Left ventricle myocardium superior (tissue), 1 donor: ENCODE measurements at regions not wholly inside any gene's neighbourhood (a gene's known extent, or its start where the extent isn't known, plus 50 kb on each side); places are given as distances from the start of the nearest gene placed in this dataset.

ENCODE experiments used
- ATAC-seq: fragments of 200-7000 bp; cut with Tn5 transposase; one replicate; pipeline ENCODE4 v1.9.1; 2020; ENCODE audit warnings: mild to moderate bottlenecking, moderate library complexity
- DNase-seq: peaks from one replicate; pipeline ENCODE4 v3.0.0-alpha.2; 2020
- intact Hi-C: fragments of 100-400 bp; cut with micrococcal nuclease; formaldehyde crosslinking; loops from one replicate; pipeline ENCODE4 v1.11.0; 2022
- donor health status: DM: no; HTN: yes; CAD: no; lungs with severe emphysema.

DNA sequence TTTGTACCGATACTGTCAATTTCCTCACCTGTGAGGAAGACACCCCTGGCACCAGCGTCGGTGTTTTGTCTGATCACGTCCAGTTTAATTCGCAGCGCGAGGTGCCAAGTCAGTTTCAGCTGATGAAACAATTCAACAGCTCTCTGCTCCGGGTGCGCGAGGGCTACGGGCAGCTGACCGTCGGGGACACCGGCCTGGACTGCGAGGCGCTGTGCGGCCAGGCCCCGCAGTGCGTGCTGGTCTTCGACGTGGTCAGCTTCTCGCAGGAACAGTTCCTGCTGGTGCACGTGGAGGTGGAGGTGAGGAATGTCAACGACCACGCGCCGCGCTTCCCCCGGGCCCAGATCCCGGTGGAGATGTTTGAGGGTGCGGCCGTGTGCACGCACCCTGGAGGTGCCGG lies 171.5 kb downstream of the OLFM4 start:
- intact Hi-C loops, result no loop called here
- ATAC-seq (no peak), DNase-seq (peak; percentile 12)

DNA sequence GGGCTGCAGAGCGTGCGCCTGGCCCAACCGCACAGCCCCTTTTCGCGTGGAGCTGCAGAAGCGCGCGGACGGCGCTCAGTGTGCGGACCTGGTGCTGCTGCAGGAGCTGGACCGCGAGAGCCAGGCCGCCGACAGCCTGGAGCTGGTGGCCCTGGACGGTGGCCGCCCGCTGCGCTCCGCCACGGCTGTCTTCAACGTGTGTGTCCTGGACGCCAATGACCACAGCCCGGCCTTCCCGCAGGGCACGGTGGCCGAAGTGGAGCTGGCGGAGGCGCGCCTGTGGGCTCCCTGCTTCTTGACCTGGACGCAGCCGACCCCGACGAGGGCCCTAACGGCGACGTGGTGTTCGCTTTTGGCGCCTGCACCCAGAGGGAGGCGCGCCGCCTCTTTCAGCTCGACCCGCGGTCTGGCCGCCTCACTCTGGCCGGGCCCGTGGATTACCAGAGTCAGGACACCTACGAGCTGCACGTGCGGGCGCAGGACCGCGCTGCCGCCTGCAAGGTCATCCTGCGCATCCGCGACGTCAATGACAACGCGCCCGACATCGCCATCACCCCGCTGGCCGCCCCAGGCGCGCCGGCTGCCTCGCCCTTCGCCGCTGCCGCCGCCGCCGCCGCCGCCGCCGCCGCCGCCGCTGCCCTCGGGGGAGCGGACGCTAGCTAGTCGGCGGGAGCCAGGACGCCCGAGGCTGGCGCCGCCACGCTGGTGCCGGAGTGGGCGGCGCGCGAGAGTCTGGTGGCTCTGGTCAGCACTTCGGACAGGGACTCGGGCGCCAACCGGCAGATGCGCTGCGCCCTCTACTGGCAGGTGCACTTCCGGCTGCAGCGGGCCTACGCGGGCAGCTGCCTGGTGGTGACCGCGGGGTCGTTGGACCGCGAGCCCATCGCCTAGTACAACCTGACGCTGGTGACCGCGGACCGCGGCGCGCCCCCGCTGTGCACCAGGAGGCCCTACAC lies 172.2 kb downstream of the OLFM4 start:
- ATAC-seq, result peak; percentile 63
- intact Hi-C loops, result no loop called here

DNA sequence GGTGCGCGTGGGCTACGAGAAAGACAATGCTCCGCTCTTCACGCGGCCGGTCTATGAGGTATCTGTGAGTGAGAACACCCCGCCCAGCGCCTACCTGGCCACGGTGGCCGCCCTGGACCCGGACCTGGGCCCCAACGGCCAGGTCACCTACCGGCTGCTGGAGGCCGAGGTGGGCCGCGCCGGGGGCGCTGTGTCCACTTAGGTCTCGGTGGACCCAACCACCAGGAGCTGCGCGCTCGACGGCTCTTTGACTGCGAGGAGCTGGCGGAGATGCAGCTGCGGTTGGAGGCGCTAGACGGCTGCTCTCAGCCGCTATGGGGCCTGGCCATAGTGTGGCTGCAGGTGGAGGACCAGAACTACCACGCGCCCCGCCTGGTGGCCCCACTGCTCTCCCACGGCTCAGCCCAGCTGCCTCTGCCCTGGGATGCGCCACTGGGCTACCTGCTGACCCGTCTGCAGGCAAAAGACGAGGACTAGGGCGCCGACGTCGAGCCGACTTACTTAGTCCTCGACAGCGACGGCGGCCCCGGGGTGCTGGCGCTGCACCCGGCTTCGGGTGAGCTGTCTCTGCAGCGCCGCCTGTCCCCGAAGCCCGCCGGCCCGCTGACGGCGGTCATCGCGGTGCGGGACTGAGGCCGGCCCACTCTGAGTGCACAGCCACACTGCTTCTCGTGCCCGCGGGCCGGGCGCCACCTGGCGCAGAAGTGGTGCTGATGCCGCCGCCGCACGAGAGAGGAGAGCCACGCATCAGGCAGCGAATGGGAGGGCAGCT lies 173.0 kb downstream of the OLFM4 start:
- peak; percentile 35 for DNase-seq

More for the DNA sequence above, 172.2 kb downstream of the OLFM4 start:
- peak; percentile 62 for DNase-seq

DNA sequence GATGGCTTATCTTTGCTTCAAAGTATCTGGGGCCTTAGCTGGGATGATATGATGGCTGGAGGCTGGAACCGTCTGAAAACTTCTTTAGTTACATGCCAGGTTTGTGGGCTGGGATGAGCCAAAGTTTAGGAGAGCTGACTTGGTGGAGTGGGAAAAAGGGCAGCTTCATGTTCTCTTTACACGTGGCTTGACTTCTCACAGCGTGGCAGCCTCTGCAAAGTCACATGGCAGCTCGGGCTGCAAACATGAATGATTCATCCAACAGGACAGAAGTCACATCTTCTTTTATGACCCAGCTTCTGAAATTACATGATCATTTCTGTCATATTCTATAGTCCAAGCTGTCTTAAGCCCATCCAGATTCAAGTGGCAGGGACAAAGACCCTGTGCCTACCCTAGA lies 176.0 kb downstream of the OLFM4 start:
- ATAC-seq (no peak), DNase-seq (no peak)
- intact Hi-C loops, result no loop called here

More for the DNA sequence above, 173.0 kb downstream of the OLFM4 start:
- peak; percentile 48 for ATAC-seq
- intact Hi-C loops, result no loop called here

DNA sequence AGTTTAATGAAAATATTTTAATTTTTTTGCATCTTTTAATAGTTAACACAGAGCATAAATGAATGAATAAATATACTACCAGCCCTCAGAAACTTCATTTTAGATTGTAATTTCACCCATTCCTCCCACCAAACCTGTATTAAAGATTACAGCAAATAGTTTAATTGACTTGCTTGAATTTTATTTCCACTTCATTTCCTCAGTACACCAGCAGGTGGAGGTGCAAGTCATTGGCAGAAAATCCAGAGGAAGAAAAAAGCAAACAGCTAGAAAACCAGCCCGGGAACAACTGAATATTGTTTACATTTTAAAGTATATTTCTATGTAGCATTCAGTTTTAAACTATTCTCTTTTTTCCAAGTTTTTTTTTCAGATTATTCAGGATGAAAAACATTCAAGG lies 177.8 kb downstream of the OLFM4 start:
- no peak for DNase-seq
- intact Hi-C loops, result no loop called here

DNA sequence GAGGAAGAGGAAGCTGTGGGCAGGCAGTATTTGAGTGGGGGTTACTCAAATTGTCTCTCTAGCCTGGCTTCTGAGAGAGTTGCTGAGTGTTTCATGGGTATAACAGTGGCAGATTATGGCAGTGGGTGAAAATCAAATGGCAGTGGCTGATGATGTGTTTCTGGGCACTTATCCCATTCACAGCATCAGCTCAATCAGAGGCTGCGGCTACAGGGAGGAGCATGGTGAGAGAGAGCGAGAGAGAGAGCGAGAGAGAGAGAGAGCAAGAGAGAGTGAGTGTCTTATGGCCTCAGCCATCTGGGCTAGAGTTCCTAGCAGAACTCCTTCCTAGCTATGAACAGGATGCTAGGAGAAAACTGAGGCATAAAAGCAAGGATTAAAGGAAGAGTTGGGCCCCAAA lies 178.9 kb downstream of the OLFM4 start:
- intact Hi-C loops, result no loop called here
- ATAC-seq (no peak), DNase-seq (no peak)

More for the DNA sequence above, 177.8 kb downstream of the OLFM4 start:
- ATAC-seq, result no peak

DNA sequence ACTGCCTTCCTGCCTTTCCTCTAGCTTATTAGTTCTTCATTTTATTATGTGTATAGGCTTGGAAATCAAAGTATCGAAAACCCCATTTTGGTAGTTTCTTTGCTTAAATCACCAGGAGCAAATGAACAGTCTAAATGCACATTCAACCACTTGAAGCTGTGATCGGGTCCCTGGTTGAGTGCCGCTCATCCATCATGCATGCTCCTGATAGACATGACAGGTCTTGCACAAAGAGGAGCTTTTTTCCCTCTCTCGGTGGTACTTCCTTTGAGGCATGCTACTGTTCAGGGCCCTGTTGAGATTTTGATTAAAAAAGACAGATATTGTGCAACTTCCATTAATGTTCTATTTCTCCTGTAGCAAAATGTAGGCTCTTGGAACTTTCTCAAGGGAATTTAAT lies 185.8 kb downstream of the OLFM4 start:
- intact Hi-C loops, result no loop called here
- DNase-seq, result no peak
- ATAC-seq, result no peak

DNA sequence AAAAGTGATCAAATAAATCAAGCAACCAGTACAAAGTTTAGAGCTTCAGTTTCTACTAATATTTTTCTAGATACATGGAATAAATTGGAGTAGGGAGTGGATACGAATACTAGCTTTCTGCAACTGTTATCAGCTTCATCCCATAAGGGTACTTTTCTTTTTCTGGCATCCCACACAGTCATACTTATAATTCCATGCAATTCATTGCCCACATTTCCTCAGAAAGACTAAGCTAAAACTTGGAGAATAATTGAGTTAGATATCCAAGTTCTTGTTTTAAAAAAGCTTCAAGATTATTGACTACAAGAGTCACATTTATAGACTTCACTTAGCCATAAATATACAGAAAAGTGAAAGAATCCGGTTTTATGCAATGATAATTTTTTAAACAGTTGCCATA lies 186.9 kb downstream of the OLFM4 start:
- ATAC-seq (no peak), DNase-seq (no peak)
- intact Hi-C loops, result no loop called here

DNA sequence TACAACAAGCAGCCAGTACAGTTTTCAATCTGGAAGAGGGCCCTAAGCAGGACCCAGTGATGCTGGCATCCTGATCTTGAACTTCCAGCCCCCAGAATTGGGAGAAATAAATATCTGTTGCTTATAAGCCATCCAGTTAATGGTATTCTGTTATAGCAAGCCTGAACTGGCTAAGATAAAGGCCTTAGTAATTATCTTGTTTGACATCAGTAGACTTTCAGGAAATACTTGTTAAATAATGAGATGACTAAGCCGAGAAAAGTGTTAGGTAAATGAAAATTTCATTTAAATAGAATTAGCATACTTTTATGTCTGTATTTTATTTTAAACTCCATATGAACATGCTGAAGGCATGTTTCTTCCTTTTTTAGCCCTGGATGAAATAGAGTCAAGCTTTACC lies 188.2 kb downstream of the OLFM4 start:
- DNase-seq, result no peak
- ATAC-seq, result no peak

DNA sequence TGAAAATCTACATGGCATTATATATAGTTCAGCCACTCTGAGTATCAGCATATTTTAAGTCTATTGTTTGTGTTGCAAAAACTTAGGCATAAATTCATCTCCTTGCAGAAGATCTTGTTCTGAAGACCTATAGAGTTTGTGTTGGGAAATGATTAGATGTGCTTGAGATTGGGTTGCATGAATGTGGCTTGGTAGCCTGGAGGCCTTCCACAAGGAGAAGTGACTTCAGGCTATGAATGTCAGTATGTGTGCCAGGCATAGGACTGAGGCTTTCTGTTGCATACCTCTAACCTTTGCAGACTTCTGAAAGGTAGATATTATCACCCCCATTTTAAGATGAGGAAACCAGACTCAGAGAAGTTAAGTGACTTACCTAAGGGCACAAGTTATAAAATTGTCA lies 188.6 kb downstream of the OLFM4 start:
- DNase-seq (no peak), ATAC-seq (no peak)
- intact Hi-C loops, result no loop called here

More for the DNA sequence above, 188.2 kb downstream of the OLFM4 start:
- intact Hi-C loops, result no loop called here

DNA sequence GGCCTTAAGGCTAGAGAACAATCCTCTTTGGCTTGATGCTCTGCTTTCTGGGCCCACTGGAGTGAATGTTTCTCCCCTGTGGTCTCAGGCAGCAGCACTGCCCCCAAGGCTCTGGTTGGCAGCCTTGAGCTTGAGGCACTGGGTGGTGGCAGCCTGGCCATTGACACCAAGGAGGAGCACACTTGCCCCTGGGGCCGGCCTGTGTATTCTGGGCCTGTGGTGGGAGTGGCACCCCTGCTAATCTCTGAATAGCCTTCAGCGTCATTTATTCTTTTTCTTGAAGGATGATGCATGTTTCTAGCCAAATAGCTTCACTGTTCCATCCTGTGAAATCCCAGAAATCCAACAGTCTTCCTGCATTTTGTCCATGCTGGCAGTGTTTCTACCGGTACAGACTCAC lies 191.4 kb downstream of the OLFM4 start:
- intact Hi-C loops, result no loop called here
- ATAC-seq (no peak), DNase-seq (no peak)

DNA sequence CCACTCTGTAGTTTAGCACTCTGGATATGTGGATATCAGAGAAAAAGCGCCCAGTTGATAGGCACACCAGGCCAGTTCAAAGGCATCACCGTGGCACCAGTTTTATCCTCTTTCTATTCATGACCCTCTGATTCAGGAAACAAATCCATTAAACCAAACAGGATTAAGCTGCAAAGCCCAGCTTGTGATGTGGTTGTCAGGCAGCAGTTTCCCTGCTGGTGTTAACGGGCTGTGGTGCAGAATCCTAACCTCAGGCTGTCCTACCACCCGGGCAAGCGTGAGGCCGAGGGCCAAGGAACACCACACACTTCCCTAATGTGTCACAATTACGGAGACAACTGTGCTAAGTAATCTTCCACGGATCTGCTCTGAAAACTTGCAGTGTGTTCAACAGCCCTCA lies 209.1 kb downstream of the OLFM4 start:
- no peak for DNase-seq
- intact Hi-C loops, result no loop called here
- no peak for ATAC-seq

DNA sequence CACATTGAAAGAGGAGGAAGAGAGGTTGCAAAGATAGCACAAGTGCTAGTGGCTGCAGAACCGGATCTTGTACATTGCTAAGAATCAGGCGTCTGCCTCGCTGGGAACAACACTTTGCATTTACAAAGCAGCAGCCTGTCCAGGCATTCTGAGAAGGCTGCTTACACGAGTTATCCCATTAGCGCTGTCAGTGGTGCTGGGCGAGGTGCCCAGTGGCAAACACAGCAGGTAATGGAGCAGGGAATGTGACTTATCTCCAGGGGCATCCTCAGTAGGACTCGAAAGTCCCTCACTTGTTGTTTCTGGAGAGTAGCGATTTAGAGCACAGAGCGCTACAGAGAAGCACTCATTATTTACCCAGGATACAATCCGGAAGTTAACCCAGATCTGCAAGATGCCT lies 209.6 kb downstream of the OLFM4 start:
- ATAC-seq, result no peak

DNA sequence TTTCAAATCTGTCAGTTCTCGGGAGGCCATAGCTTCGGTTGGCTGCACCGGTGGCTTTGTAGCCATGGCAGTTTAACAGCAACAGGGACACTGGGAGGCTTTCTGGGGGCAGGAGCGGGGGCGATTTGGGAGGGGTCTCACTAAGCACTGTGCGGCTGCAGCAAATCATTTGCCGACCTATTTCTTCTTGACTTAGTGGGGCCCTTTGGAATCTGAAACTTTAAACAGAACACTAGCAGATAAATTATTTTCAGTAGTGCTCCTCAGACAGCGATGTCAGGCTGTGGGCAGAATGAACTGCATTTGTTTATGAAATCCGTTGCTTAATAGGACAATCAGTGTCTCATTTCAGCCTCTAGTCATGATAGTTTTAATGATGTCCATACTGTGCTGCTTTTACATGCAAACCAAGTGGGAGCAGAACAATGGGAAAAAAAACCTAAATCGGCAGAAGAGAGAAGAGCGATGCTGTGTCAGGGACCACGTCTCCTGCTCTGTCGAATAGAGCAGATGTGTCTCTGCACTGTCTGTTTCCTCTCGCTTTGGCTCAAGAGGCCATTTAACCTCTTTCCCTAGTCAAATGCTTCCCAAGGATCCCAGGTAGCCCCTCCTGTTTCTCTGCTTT lies 211.9 kb downstream of the OLFM4 start:
- intact Hi-C loops, result no loop called here

More for the DNA sequence above, 209.6 kb downstream of the OLFM4 start:
- no peak for DNase-seq
- intact Hi-C loops, result no loop called here

DNA sequence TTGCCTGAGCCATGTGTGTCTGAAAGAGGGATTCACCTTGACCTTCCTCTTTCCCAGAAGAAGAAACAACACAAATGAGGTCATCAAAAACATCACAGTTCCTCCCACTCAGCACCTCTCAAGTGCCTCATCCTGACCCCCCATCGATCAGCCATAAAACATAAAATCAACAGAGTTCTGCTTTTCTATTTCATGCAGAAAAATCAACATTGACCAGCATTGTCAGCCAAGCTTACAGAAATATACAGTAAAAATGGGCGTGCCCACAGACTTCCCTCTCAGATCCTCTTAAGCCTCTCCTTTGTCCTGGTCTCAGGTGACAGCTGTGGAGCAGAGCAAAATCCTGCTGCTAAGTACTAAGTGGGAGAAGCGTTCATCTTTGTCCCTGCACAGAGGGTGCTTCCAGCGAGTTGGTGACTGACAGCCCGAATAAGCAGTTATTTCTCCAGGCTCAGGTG lies 213.3 kb downstream of the OLFM4 start:
- ATAC-seq, result no peak
- DNase-seq, result no peak
- intact Hi-C loops, result no loop called here

More for the DNA sequence above, 211.9 kb downstream of the OLFM4 start:
- no peak for DNase-seq
- no peak for ATAC-seq

DNA sequence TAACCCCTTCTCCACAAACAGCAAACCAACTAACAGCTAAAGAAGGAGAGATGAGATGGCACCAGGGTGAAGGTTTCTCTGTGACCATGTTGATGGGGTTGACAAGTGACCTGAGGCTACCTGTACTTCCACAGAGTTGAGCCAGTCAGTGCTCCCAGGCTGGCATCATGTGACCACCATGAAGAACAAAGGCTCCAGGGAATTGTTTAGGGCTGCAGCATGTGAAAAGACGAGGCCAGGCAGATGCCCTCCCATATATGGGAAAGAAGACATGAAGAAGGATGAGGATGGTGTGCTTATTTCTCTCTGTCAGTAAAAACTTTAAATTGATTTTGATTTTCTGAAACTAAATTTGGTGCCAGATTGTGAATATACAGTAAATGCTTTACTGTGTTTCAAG lies 220.6 kb downstream of the OLFM4 start:
- intact Hi-C loops, result no loop called here
- ATAC-seq, result no peak
- no peak for DNase-seq

DNA sequence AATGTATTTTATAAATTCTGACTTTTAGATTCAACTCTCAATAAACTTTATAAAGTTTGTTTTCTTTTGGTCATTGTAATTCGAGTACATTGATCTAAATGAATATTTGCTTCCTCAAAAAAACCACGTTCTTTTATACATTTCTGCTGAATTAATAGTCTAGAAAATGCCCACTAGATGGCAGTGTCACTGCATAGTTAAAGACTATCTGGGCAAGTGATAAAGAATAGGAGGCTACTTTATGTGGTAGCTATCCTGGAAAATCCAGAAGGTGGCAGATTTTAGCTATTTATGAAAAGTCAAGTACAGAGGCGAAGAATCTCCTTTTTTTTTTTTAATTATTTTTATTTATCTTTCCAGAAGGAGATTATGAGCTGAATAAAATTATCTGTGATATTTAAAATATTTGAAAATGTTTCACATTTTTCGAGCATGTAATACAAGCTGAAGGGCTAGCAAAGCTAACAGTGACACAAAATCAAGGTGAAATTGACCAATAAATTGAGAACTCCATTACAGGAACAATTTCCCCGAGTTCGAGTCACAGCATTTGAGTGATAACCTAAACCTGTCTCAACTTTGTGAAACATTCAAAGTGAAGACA lies 221.8 kb downstream of the OLFM4 start:
- DNase-seq, result no peak
- ATAC-seq, result peak; percentile 56
- intact Hi-C loops, result no loop called here

DNA sequence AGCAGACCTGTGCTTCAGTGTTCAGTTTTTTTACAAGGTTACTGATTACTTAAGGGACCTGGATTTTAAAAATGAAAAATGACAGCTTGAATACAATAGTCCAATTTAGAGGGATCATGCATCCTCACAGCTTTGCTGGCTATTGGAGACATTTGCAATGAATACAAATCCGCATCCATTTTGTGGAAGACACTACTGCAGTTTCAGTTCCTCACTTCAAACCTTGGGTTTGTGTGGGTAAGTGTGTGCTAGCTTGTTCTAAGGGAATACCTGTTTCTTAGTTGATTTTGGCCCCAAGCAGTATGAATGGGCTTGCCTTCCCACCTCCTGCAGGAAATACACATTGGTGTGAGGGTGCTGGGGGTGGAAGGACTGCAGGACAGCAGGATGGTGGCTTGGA lies 222.4 kb downstream of the OLFM4 start:
- DNase-seq (no peak), ATAC-seq (no peak)
- intact Hi-C loops, result no loop called here

DNA sequence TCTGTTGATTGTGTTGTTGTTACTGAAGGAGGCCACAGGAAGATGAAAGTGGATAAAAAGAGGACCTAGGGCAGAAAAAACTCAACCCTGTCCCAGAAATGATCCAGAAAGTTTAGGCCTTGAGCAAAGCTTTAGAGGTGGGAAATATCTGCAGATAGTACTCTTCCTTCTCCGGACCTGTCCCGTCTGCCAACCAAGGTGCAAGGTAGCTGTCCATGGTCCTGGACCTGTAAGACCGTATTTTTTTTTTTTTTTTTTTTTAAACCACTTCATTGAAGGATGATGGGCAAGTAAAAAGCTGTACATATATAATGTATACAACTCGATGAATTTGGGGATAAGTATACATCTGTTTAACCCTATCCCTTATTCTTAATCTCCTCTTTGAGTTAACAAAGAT lies 225.9 kb downstream of the OLFM4 start:
- intact Hi-C loops, result no loop called here
- ATAC-seq (no peak), DNase-seq (no peak)
